ENCODE measurements at regions not wholly inside any gene's neighbourhood (a gene's known extent, or its start where the extent isn't known, plus 50 kb on each side); places are given as distances from the start of the nearest gene placed in this dataset.
A peak's percentile ranks its signal among the peaks of the same experiment; 100 is the strongest.

GRCh38 chr14:86462193-86462753 lies 932.3 kb downstream of the FLRT2 start:
- intact Hi-C loops (cut with DNase I): loop anchor here in 1 of 2 donors (10.0 kb wide), 1 partner anchor 453 kb away; no protein-coding TSS in a partner anchor
- Histone ChIP-seq H3K27me3 (no peaks in the 10 kb centered on the region), H3K27ac (no peak overlapping the region), H3K9me3 (no peaks in the 10 kb centered on the region), H3K4me3 (no peak overlapping the region), H3K4me1 (no peaks in the 10 kb centered on the region), H3K36me3 (no peaks in the 10 kb centered on the region)
- TF ChIP-seq POLR2A (IDR thresholded peaks at IDR 0.05): no peak
- TF ChIP-seq, protein P1, sequence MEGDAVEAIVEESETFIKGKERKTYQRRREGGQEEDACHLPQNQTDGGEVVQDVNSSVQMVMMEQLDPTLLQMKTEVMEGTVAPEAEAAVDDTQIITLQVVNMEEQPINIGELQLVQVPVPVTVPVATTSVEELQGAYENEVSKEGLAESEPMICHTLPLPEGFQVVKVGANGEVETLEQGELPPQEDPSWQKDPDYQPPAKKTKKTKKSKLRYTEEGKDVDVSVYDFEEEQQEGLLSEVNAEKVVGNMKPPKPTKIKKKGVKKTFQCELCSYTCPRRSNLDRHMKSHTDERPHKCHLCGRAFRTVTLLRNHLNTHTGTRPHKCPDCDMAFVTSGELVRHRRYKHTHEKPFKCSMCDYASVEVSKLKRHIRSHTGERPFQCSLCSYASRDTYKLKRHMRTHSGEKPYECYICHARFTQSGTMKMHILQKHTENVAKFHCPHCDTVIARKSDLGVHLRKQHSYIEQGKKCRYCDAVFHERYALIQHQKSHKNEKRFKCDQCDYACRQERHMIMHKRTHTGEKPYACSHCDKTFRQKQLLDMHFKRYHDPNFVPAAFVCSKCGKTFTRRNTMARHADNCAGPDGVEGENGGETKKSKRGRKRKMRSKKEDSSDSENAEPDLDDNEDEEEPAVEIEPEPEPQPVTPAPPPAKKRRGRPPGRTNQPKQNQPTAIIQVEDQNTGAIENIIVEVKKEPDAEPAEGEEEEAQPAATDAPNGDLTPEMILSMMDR (IDR thresholded peaks at IDR 0.05): peak; percentile 49 to 65 (median 58)
- 50% methylated on average over 1 of the region's 1 CpG for WGBS (ENCODE audit: insufficient coverage, low coverage, low lambda C conversion rate, missing lambda C conversion rate)
- ATAC-seq (peak; percentile 80 to 89 (median 82)), DNase-seq (no peak)

GRCh38 chr14:86457481-86458135 lies 927.7 kb downstream of the FLRT2 start:
- ATAC-seq (no peak), DNase-seq (no peak)
- Histone ChIP-seq H3K4me1 (no peaks in the 10 kb centered on the region), H3K36me3 (no peaks in the 10 kb centered on the region), H3K4me3 (no peak overlapping the region), H3K9me3 (no peaks in the 10 kb centered on the region), H3K27ac (no peak overlapping the region), H3K27me3 (no peaks in the 10 kb centered on the region)
- WGBS (ENCODE audit: insufficient coverage, low coverage, low lambda C conversion rate, missing lambda C conversion rate): 49% methylated on average over 2 of the region's 2 CpGs
- intact Hi-C loops (cut with DNase I): no loop called here
- TF ChIP-seq, protein P1 (IDR thresholded peaks at IDR 0.05): no peak
- no peak for TF ChIP-seq POLR2A (IDR thresholded peaks at IDR 0.05)

DNA sequence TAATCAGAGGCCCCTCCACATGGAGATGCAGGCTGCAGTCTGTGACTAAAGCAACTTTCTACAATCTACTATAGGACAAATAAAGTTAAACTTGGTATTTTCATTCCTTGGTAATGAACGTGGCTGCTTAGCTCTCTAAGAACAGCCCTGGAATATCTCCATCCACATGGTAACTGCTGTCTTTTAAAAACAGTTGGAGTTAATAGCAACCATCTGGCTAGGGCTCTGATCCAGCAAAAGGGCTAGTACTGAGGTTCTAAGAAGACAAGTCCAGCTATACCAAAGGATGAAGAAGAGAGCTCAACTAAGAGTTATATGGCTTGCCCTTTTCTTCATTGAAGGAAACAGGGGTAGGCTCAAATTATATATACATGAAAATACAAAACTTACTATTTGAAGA lies 920.1 kb downstream of the FLRT2 start:
- Histone ChIP-seq H3K27ac (no peak overlapping the region), H3K9me3 (no peaks in the 10 kb centered on the region), H3K4me3 (no peak overlapping the region), H3K36me3 (no peaks in the 10 kb centered on the region), H3K4me1 (no peaks in the 10 kb centered on the region), H3K27me3 (no peaks in the 10 kb centered on the region)
- TF ChIP-seq POLR2A (IDR thresholded peaks at IDR 0.05): no peak
- TF ChIP-seq, protein P1 (IDR thresholded peaks at IDR 0.05): no peak
- no peak for DNase-seq
- WGBS (ENCODE audit: insufficient coverage, low coverage, low lambda C conversion rate, missing lambda C conversion rate): 33% methylated on average over 1 of the region's 1 CpG
- intact Hi-C loops (cut with DNase I): no loop called here
- no peak for ATAC-seq

- 58% methylated on average over 8 of the region's 8 CpGs for whole genome bisulfite sequencing (ENCODE audit: insufficient coverage, low coverage, low lambda C conversion rate, missing lambda C conversion rate)
- H3K4me3 ChIP-seq: no peak overlapping the region
- ATAC-seq: no peak
- intact Hi-C loops (cut with DNase I): no loop called here
- DNase-seq: no peak
- no peak for TF ChIP-seq POLR2A (IDR thresholded peaks at IDR 0.05)
- H3K27ac ChIP-seq: no peak overlapping the region
- H3K27me3 ChIP-seq: no peaks in the 10 kb centered on the region
- no peaks in the 10 kb centered on the region for H3K36me3 ChIP-seq
- no peaks in the 10 kb centered on the region for H3K9me3 ChIP-seq
- H3K4me1 ChIP-seq: no peaks in the 10 kb centered on the region
Measured at GRCh38 chr14:86442135-86442534, 912.2 kb downstream of the FLRT2 start.

DNA sequence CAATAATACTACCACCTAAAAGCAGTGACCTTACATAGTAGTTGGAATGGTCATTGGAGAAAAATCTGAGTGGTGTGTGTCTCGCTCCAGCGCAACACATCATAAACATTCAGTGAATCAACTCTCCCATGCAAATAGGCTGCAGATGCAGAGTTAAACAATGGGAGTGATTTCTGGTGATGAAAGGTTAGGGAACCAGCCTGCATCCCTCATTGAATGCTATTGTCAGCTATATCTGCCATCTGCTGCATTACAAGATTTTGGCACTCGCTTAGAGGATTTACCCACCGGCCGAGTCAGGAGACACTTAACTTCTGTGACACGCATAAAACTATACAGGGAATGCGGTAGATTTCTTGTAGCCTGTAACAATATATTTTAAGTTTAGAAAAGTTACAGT lies 900.9 kb downstream of the FLRT2 start:
- 85% methylated on average over 7 of the region's 7 CpGs for WGBS (ENCODE audit: insufficient coverage, low coverage, low lambda C conversion rate, missing lambda C conversion rate)
- H3K4me3 ChIP-seq: no peak overlapping the region
- no peaks in the 10 kb centered on the region for H3K4me1 ChIP-seq
- ATAC-seq: no peak
- H3K27ac ChIP-seq: no peak overlapping the region
- TF ChIP-seq, protein P1 (IDR thresholded peaks at IDR 0.05): no peak
- TF ChIP-seq POLR2A (IDR thresholded peaks at IDR 0.05): no peak
- intact Hi-C loops (cut with DNase I): no loop called here
- DNase-seq: no peak
- H3K27me3 ChIP-seq: no peaks in the 10 kb centered on the region
- no peaks in the 10 kb centered on the region for H3K9me3 ChIP-seq
- H3K36me3 ChIP-seq: no peaks in the 10 kb centered on the region

Data from right lobe of liver (tissue), 6 donors.